ENCODE measurements at regions not wholly inside any gene's neighbourhood (a gene's known extent, or its start where the extent isn't known, plus 50 kb on each side); places are given as distances from the start of the nearest gene placed in this dataset.

DNA sequence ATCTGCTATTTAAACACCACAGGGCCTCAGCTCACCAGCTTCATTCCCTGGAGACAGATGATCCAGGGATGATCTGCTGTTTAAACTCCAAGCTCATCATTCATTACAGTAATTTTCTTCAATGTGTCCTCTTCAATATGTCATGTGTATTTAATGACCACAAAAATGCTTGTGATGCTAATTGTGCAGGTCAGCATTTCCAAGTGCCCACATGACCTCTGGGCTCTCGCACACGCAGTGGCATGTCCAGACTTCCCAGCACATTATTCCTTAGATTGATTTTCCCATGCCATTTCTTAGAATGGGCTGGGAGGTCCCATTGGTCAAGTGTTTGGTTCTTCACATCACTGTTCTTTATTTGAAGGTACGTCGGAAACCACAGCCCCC lies 434.4 kb downstream of the HAO1 start:
- no peak for DNase-seq (ENCODE audit: low spot score)
- no peak for ATAC-seq
- peak overlapping the region; percentile 14; the same call in 1 of the 2 replicates for H2AFZ ChIP-seq
- no peaks in the 10 kb centered on the region for H3K79me2 ChIP-seq (replicated peaks; ENCODE audit: insufficient read depth)
- Mint-ChIP-seq H3K4me3 (no peak overlapping the region), H3K27me3 (ENCODE audit: insufficient read depth, low read depth, poor library complexity) (no peaks in the 10 kb centered on the region), H3K9me3 (no peaks in the 10 kb centered on the region), H3K36me3 (ENCODE audit: low read depth) (no peaks in the 10 kb centered on the region), H3K27ac (no peak overlapping the region), H3K4me1 (peaks cover 11% of the 10 kb centered on the region; the same call in 2 of the 3 replicates)
- no peaks in the 10 kb centered on the region for H3K36me3 ChIP-seq (ENCODE audit: insufficient read depth)
- H3K27ac ChIP-seq (ENCODE audit: low read depth) = no peak overlapping the region
- no peaks in the 10 kb centered on the region for H3F3A ChIP-seq (replicated peaks; ENCODE audit: low read depth)
- H3K27me3 ChIP-seq (ENCODE audit: insufficient read depth) = no peaks in the 10 kb centered on the region
- no peak overlapping the region for H3K4me2 ChIP-seq
- H3K4me1 ChIP-seq (ENCODE audit: insufficient read depth) = peaks cover 12% of the 10 kb centered on the region
- no peaks in the 10 kb centered on the region for H4K20me1 ChIP-seq (replicated peaks; ENCODE audit: insufficient read depth)
- no peak overlapping the region for H3K4me3 ChIP-seq
- TF ChIP-seq NANOG (IDR thresholded peaks at IDR 0.05; ENCODE audit: borderline replicate concordance) = no peak
- TF ChIP-seq, protein P1, sequence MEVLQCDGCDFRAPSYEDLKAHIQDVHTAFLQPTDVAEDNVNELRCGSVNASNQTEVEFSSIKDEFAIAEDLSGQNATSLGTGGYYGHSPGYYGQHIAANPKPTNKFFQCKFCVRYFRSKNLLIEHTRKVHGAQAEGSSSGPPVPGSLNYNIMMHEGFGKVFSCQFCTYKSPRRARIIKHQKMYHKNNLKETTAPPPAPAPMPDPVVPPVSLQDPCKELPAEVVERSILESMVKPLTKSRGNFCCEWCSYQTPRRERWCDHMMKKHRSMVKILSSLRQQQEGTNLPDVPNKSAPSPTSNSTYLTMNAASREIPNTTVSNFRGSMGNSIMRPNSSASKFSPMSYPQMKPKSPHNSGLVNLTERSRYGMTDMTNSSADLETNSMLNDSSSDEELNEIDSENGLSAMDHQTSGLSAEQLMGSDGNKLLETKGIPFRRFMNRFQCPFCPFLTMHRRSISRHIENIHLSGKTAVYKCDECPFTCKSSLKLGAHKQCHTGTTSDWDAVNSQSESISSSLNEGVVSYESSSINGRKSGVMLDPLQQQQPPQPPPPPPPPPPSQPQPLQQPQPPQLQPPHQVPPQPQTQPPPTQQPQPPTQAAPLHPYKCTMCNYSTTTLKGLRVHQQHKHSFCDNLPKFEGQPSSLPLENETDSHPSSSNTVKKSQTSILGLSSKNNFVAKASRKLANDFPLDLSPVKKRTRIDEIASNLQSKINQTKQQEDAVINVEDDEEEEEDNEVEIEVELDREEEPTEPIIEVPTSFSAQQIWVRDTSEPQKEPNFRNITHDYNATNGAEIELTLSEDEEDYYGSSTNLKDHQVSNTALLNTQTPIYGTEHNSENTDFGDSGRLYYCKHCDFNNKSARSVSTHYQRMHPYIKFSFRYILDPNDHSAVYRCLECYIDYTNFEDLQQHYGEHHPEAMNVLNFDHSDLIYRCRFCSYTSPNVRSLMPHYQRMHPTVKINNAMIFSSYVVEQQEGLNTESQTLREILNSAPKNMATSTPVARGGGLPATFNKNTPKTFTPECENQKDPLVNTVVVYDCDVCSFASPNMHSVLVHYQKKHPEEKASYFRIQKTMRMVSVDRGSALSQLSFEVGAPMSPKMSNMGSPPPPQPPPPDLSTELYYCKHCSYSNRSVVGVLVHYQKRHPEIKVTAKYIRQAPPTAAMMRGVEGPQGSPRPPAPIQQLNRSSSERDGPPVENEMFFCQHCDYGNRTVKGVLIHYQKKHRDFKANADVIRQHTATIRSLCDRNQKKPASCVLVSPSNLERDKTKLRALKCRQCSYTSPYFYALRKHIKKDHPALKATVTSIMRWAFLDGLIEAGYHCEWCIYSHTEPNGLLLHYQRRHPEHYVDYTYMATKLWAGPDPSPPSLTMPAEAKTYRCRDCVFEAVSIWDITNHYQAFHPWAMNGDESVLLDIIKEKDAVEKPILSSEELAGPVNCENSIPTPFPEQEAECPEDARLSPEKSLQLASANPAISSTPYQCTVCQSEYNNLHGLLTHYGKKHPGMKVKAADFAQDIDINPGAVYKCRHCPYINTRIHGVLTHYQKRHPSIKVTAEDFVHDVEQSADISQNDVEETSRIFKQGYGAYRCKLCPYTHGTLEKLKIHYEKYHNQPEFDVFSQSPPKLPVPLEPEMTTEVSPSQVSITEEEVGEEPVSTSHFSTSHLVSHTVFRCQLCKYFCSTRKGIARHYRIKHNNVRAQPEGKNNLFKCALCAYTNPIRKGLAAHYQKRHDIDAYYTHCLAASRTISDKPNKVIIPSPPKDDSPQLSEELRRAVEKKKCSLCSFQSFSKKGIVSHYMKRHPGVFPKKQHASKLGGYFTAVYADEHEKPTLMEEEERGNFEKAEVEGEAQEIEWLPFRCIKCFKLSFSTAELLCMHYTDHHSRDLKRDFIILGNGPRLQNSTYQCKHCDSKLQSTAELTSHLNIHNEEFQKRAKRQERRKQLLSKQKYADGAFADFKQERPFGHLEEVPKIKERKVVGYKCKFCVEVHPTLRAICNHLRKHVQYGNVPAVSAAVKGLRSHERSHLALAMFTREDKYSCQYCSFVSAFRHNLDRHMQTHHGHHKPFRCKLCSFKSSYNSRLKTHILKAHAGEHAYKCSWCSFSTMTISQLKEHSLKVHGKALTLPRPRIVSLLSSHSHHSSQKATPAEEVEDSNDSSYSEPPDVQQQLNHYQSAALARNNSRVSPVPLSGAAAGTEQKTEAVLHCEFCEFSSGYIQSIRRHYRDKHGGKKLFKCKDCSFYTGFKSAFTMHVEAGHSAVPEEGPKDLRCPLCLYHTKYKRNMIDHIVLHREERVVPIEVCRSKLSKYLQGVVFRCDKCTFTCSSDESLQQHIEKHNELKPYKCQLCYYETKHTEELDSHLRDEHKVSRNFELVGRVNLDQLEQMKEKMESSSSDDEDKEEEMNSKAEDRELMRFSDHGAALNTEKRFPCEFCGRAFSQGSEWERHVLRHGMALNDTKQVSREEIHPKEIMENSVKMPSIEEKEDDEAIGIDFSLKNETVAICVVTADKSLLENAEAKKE (CRISPR knock-in tag; IDR thresholded peaks at IDR 0.05) = no peak
- no peak for TF ChIP-seq STAT1 (IDR thresholded peaks at IDR 0.05; ENCODE audit: unreplicated experiment)
- no peak for TF ChIP-seq CREB1 (CRISPR knock-in tag; IDR thresholded peaks at IDR 0.05; ENCODE audit: low read depth)
- TF ChIP-seq EZH2phosphoT487 (IDR thresholded peaks at IDR 0.05; ENCODE audit: unreplicated experiment) = no peak
- TF ChIP-seq, protein P2, sequence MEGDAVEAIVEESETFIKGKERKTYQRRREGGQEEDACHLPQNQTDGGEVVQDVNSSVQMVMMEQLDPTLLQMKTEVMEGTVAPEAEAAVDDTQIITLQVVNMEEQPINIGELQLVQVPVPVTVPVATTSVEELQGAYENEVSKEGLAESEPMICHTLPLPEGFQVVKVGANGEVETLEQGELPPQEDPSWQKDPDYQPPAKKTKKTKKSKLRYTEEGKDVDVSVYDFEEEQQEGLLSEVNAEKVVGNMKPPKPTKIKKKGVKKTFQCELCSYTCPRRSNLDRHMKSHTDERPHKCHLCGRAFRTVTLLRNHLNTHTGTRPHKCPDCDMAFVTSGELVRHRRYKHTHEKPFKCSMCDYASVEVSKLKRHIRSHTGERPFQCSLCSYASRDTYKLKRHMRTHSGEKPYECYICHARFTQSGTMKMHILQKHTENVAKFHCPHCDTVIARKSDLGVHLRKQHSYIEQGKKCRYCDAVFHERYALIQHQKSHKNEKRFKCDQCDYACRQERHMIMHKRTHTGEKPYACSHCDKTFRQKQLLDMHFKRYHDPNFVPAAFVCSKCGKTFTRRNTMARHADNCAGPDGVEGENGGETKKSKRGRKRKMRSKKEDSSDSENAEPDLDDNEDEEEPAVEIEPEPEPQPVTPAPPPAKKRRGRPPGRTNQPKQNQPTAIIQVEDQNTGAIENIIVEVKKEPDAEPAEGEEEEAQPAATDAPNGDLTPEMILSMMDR (conservative IDR thresholded peaks at IDR 0.05; ENCODE audit: low read depth in 2 of 2) = no peak
- no peak for TF ChIP-seq JUNB (IDR thresholded peaks at IDR 0.05; ENCODE audit: unreplicated experiment)
- TF ChIP-seq, protein P3, sequence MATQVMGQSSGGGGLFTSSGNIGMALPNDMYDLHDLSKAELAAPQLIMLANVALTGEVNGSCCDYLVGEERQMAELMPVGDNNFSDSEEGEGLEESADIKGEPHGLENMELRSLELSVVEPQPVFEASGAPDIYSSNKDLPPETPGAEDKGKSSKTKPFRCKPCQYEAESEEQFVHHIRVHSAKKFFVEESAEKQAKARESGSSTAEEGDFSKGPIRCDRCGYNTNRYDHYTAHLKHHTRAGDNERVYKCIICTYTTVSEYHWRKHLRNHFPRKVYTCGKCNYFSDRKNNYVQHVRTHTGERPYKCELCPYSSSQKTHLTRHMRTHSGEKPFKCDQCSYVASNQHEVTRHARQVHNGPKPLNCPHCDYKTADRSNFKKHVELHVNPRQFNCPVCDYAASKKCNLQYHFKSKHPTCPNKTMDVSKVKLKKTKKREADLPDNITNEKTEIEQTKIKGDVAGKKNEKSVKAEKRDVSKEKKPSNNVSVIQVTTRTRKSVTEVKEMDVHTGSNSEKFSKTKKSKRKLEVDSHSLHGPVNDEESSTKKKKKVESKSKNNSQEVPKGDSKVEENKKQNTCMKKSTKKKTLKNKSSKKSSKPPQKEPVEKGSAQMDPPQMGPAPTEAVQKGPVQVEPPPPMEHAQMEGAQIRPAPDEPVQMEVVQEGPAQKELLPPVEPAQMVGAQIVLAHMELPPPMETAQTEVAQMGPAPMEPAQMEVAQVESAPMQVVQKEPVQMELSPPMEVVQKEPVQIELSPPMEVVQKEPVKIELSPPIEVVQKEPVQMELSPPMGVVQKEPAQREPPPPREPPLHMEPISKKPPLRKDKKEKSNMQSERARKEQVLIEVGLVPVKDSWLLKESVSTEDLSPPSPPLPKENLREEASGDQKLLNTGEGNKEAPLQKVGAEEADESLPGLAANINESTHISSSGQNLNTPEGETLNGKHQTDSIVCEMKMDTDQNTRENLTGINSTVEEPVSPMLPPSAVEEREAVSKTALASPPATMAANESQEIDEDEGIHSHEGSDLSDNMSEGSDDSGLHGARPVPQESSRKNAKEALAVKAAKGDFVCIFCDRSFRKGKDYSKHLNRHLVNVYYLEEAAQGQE (IDR thresholded peaks at IDR 0.05; ENCODE audit: unreplicated experiment) = no peak
- no peak for TF ChIP-seq ZNF331 (CRISPR knock-in tag; IDR thresholded peaks at IDR 0.05; ENCODE audit: low read depth)
- TF ChIP-seq, protein P4, sequence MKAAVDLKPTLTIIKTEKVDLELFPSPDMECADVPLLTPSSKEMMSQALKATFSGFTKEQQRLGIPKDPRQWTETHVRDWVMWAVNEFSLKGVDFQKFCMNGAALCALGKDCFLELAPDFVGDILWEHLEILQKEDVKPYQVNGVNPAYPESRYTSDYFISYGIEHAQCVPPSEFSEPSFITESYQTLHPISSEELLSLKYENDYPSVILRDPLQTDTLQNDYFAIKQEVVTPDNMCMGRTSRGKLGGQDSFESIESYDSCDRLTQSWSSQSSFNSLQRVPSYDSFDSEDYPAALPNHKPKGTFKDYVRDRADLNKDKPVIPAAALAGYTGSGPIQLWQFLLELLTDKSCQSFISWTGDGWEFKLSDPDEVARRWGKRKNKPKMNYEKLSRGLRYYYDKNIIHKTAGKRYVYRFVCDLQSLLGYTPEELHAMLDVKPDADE (IDR thresholded peaks at IDR 0.05) = no peak
- TF ChIP-seq POLR2AphosphoS5 (IDR thresholded peaks at IDR 0.05; ENCODE audit: low read depth) = no peak
- TF ChIP-seq EZH2 (IDR thresholded peaks at IDR 0.05; ENCODE audit: low read depth, unreplicated experiment) = no peak
- TF ChIP-seq ZNF114 (CRISPR knock-in tag; IDR thresholded peaks at IDR 0.05) = no peak
- peaks cover 11% of the 10 kb centered on the region; the same call in 1 of the 2 replicates for H3K9me2 ChIP-seq (ENCODE audit: insufficient read depth)

Data from GM23338 (cell line).